IMR-90 (cell line): ENCODE measurements at regions not wholly inside any gene's neighbourhood (a gene's known extent, or its start where the extent isn't known, plus 50 kb on each side); places are given as distances from the start of the nearest gene placed in this dataset.

ENCODE experiments used
- CEBPB ChIP-seq: IDR thresholded peaks from 2 replicates; pipeline ENCODE4 v1.6.1; 2012; ENCODE audit warnings: low read depth, low read length, improper control_type of control experiment
- CTCF ChIP-seq: conservative IDR thresholded peaks from 2 replicates; pipeline ENCODE4 v1.5.1; 2012; ENCODE audit warnings: mild to moderate bottlenecking, low read depth, low read length, improper control_type of control experiment
- NFE2L2 ChIP-seq: fragments of 150-350 bp; IDR thresholded peaks from 2 replicates; pipeline ENCODE4 v1.6.1; 2016; ENCODE audit warnings: low read depth, mild to moderate bottlenecking, low read length
- POLR2A ChIP-seq: IDR thresholded peaks from 2 replicates; pipeline ENCODE4 v1.6.1; 2012; ENCODE audit warnings: mild to moderate bottlenecking, low read depth, low read length
- RAD21 ChIP-seq: IDR thresholded peaks from 2 replicates; pipeline ENCODE4 v1.6.1; 2012; ENCODE audit warnings: low read length, improper control_type of control experiment
- SMC3 ChIP-seq: fragments of 150-350 bp; IDR thresholded peaks from 2 replicates; pipeline ENCODE4 v1.6.1; 2016; ENCODE audit warnings: low read depth, mild to moderate bottlenecking, antibody characterized with exemption, low read length, moderate library complexity
- USF2 ChIP-seq: fragments of 150-350 bp; IDR thresholded peaks from 2 replicates; pipeline ENCODE4 v1.6.1; 2017; ENCODE audit warnings: mild to moderate bottlenecking, antibody characterized with exemption, low read length, low read depth

GRCh38 chr12:42792265-42792664 lies 202.7 kb upstream of the PRICKLE1 start:
- TF ChIP-seq CTCF (no peak), USF2 (no peak), SMC3 (no peak), POLR2A (no peak), NFE2L2 (no peak), RAD21 (no peak), CEBPB (no peak)
